Fibroblast of skin of left biceps (primary cell): ENCODE measurements at regions not wholly inside any gene's neighbourhood (a gene's known extent, or its start where the extent isn't known, plus 50 kb on each side); places are given as distances from the start of the nearest gene placed in this dataset.

Source experiments
- DNase-seq, 2 experiments: peaks; one replicate each; pipeline ENCODE4 v3.0.0-alpha.2; 2013; ENCODE audit warnings: low read depth in 2 of 2

DNA sequence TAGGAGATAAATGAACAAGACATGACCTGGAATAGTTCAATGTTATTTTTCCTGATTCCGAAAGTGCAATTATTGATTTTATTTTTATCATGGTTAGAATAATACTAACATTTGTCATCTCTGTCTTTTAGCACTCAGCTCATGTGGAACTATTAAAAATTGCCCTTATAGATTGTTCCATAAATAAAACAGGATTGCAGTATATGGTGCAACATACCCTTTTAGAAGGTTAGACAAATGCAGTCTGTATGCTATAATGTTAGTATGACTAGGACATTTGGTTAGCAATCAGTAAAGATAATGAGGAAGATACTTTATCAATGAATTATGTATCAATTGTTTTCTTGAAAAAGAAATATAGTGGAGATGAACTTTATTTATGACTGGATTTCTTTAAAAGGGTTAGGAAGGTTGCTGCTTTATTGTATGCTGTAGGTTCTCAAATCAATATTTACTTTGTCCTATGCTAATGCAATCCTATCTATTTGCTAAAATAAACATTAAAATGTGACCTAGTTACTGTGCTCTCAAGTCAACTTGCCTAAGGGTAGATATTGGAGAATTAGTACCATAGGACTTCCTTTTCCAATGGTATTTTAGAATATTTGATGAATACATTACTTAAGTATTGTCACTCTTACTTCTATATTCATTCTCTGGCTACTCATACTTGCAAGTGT lies 348.9 kb upstream of the ISL1 start:
- DNase-seq: no peak

DNA sequence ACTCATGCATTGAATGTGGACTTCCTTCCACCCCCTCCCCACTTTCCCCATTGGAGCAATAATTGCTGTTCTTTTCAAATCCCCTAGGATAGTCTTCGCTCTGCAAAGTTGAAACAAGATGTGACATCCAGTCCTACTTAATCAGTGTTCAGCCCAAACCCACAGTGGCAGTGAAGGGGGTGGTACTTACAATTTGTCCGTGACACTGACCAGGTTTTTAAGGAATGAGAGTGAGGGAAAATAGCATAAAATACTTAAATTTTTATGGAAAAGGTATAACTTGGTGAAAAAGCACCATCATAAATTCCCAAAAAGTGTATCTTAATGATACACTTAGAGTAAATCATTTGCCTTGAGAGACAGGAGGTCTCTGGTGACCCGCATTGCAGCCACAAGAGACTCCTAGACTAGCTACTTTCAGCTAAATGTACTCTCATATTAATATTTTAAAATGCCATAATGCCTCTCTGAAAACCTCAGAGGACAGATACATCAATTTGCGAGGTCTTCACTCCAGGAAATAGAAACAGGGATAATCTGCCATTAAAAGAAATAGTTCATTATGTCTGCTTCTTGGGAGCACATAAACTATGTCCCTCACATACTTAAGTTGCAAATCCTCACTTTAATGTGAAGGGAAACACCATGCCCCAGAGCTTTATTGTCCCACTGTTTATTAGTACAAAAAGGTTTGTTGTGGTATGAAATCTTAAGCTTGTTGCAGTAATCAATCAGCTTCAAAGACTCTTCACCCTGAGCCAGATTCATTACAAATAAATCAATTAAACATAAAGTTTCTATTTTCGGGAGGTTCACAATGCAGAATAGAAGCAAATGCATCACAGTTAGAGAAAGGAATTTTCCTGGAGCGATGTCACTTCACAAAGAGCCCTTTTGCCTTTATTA lies 343.6 kb upstream of the ISL1 start:
- DNase-seq: no peak

GRCh38 chr5:51043745-51044144 lies 339.5 kb upstream of the ISL1 start:
- no peak for DNase-seq

- no peak for DNase-seq
These were observed 335.9 kb upstream of the ISL1 start for GRCh38 chr5:51047369-51047768.

- no peak for DNase-seq
These were observed 329.9 kb upstream of the ISL1 start for GRCh38 chr5:51053361-51053760.

- DNase-seq: no peak
These were observed 322.3 kb upstream of the ISL1 start for GRCh38 chr5:51060953-51061352.

GRCh38 chr5:51072937-51073336 lies 310.3 kb upstream of the ISL1 start:
- DNase-seq: no peak

DNA sequence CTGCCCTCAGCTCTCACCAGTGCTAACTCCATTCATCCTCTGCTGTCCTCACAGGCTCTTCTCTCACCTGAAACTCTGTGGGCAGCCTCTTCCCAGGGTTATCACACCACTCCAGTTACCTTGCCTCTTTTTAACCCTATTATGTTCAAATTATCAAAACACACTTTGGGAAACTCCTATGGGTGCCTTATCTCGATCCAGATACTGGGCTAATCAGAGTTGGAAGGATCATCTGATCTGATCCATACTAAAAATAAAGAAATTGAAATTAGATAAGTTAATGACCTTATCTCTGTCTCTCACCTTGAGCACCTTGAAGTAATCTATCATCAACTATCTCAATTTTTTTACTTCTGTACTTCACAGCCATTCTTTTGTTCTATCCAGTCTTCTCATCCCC lies 300.5 kb upstream of the ISL1 start:
- no peak for DNase-seq

- DNase-seq: no peak
These were observed 291.4 kb upstream of the ISL1 start for GRCh38 chr5:51091816-51092215.

DNA sequence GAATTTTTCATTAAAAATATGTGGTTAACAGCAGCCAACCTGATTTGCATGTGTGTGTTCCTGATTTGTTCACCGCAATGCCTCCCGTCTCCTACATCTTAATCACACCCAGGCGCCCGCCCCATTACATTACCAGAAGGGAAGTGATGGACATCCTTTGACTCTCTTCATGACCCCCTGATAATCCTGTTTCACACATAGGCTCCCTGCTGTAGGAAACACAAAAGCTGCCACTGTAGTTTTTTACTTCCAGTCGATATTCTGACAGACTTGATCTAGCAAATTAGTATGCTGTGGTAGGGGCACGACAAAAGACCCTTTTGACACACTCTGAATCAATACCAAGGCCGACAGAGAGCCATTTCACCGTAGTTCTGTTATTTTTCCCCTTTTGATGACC lies 287.8 kb upstream of the ISL1 start:
- DNase-seq: no peak

GRCh38 chr5:51096859-51097258 lies 286.4 kb upstream of the ISL1 start:
- no peak for DNase-seq

- no peak for DNase-seq
These were observed 283.9 kb upstream of the ISL1 start for GRCh38 chr5:51099173-51099853.

- DNase-seq: no peak
These were observed 278.7 kb upstream of the ISL1 start for GRCh38 chr5:51104556-51104955.

GRCh38 chr5:51109786-51110410 lies 273.4 kb upstream of the ISL1 start:
- no peak for DNase-seq

- DNase-seq: no peak
These were observed 252.0 kb upstream of the ISL1 start for GRCh38 chr5:51131266-51131665.

GRCh38 chr5:51138164-51138563 lies 245.1 kb upstream of the ISL1 start:
- no peak for DNase-seq

- DNase-seq: no peak
These were observed 234.8 kb upstream of the ISL1 start for GRCh38 chr5:51148437-51148836.

GRCh38 chr5:51156222-51156621 lies 227.0 kb upstream of the ISL1 start:
- DNase-seq: no peak

DNA sequence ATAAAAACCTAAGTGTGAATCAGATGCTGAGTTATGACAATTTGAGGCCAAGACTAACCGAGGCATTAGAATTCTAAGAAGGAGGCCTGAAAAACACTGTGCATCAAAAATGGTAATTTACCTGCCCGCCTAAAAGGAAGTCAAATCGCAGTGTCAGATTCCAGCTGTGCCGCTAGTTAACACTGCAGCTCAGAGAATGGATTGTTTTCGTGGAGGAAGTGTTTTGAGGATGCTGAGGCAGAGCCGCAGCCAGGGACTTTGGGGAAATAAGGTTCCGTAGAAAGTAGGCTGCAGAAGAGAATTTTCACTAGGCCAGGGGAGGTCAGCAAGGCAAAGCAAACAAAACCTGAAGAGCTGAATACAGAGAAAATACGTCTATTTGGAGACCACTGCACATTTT lies 226.4 kb upstream of the ISL1 start:
- DNase-seq: no peak

- DNase-seq: no peak
These were observed 224.1 kb upstream of the ISL1 start for GRCh38 chr5:51159164-51159563.

- DNase-seq: no peak
These were observed 223.6 kb upstream of the ISL1 start for GRCh38 chr5:51159606-51160005.

- no peak for DNase-seq
These were observed 221.0 kb upstream of the ISL1 start for GRCh38 chr5:51162245-51162644.
